Stimulated activated naive CD4-positive, alpha-beta T cell (primary cell): ENCODE measurements at regions not wholly inside any gene's neighbourhood (a gene's known extent, or its start where the extent isn't known, plus 50 kb on each side); places are given as distances from the start of the nearest gene placed in this dataset.
"Not testable (repeated sequence)": the region's sequence is repeated elsewhere in the genome, so short reads cannot be mapped to it uniquely, and the experiment has no call there.

Experiments used
- DNase-seq, 6 experiments: peaks; one replicate each; lab custom pipeline; 2025; lab: John Stamatoyannopoulos, UW

- no peak for DNase-seq
Observed at GRCh38 chr15:70375006-70375431, 277.3 kb upstream of the TLE3 start.

- DNase-seq, result no peak
Observed at GRCh38 chr15:70374096-70374495, 276.4 kb upstream of the TLE3 start.

GRCh38 chr15:70373439-70373838 lies 275.7 kb upstream of the TLE3 start:
- DNase-seq, result not testable (repeated sequence)

GRCh38 chr15:70367913-70368705 lies 270.4 kb upstream of the TLE3 start:
- DNase-seq, result not testable (repeated sequence)

- DNase-seq, result not testable (repeated sequence)
Observed at GRCh38 chr15:70364023-70364422, 266.3 kb upstream of the TLE3 start.

- DNase-seq, result no peak
Observed at GRCh38 chr15:70362886-70363285, 265.2 kb upstream of the TLE3 start.

- no peak for DNase-seq
Observed at GRCh38 chr15:70362350-70362749, 264.6 kb upstream of the TLE3 start.

GRCh38 chr15:70361891-70362290 lies 264.2 kb upstream of the TLE3 start:
- DNase-seq, result no peak

- no peak for DNase-seq
Observed at GRCh38 chr15:70361106-70361505, 263.4 kb upstream of the TLE3 start.

GRCh38 chr15:70358871-70359647 lies 261.3 kb upstream of the TLE3 start:
- DNase-seq, result no peak

- no peak for DNase-seq
Observed at GRCh38 chr15:70358011-70358819, 260.5 kb upstream of the TLE3 start.

- DNase-seq, result no peak
Observed at GRCh38 chr15:70357453-70357852, 259.7 kb upstream of the TLE3 start.

- DNase-seq, result no peak
Observed at GRCh38 chr15:70356919-70357318, 259.2 kb upstream of the TLE3 start.

- no peak for DNase-seq
Observed at GRCh38 chr15:70356062-70356860, 258.5 kb upstream of the TLE3 start.

- DNase-seq, result no peak
Observed at GRCh38 chr15:70355275-70355795, 257.6 kb upstream of the TLE3 start.

- no peak for DNase-seq
Observed at GRCh38 chr15:70354346-70354905, 256.7 kb upstream of the TLE3 start.

- DNase-seq, result no peak
Observed at GRCh38 chr15:70353606-70354345, 256.1 kb upstream of the TLE3 start.

GRCh38 chr15:70351941-70352774 lies 254.4 kb upstream of the TLE3 start:
- DNase-seq, result no peak

- DNase-seq, result no peak
Observed at GRCh38 chr15:70351391-70351790, 253.7 kb upstream of the TLE3 start.
